Pulmonary artery endothelial cell (primary cell): ENCODE measurements at regions not wholly inside any gene's neighbourhood (a gene's known extent, or its start where the extent isn't known, plus 50 kb on each side); places are given as distances from the start of the nearest gene placed in this dataset.
"Not testable (repeated sequence)": the region's sequence is repeated elsewhere in the genome, so short reads cannot be mapped to it uniquely, and the experiment has no call there.

Source experiments
- DNase-seq: peaks from one replicate; pipeline ENCODE4 v3.0.0-alpha.2; 2011; ENCODE audit warnings: low read depth, low spot score

GRCh38 chr5:108461628-108462367 lies 79.9 kb upstream of the FBXL17 start:
- no peak for DNase-seq

GRCh38 chr5:108459769-108460168 lies 77.9 kb upstream of the FBXL17 start:
- DNase-seq: no peak

- DNase-seq: no peak
Observed at GRCh38 chr5:108451269-108451668, 69.4 kb upstream of the FBXL17 start.

DNA sequence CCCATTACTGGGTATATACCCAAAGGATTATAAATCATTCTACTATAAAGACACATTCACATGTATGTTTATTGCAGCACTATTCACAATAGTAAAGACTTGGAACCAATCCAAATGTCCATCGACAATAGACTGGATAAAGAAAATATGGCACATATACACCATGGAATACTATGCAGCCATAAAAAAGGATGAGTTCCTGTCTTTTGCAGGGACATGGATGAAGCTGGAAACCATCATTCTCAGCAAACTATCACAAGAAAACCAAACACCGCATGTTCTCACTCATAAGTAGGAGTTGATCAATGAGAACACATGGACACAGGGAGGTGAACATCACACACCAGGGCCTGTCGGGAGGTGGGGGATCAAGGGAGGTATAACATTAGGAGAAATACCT lies 62.2 kb upstream of the FBXL17 start:
- not testable (repeated sequence) for DNase-seq

DNA sequence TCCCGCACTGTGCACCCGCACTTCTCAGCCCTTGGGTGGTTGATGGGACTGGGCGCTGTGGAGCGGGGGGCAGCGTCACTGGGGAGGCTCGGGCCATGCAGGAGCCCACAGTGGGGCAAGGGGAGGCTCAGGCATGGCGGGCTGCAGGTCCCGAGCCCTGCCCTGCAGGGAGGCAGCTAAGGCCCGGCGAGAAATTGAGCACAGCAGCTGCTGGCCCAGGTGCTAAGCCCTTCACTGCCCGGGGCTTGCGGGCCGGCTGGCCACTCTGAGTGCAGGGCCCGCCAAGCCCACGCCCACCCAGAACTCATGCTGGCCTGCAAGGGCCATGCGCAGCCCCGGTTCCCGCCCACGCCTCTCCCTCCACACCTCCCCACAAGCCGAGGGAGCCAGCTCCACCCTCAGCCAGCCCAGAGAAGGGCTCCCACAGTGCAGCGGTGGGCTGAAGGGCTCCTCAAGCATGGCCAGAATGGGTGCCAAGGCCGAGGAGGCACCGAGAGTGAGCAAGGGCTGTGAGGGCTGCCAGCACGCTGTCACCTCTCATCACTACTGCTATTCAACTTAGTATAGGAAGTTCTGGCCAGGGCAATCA lies 60.3 kb upstream of the FBXL17 start:
- not testable (repeated sequence) for DNase-seq

DNA sequence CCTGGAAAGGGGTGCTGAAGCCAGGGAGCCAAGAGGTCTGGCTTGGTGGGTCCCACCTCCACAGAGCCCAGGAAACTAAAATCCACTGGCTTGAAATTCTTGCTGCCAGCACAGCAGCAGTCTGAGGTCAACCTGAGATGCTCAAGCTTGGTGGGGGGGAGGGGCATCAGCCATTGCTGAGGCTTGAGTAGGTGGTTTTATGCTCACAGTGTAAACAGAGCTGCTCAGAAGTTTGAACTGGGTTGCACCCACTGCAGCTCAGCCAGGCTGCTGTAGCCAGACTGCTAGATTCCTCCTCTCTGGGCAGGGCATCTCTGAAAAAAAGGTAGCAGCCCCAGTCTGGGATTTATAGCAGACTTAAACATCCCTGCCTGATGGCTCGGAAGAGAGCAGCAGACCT lies 55.5 kb upstream of the FBXL17 start:
- no peak for DNase-seq

GRCh38 chr5:108436696-108437095 lies 54.8 kb upstream of the FBXL17 start:
- no peak for DNase-seq

- no peak for DNase-seq
Observed at GRCh38 chr5:108433600-108433999, 51.7 kb upstream of the FBXL17 start.

DNA sequence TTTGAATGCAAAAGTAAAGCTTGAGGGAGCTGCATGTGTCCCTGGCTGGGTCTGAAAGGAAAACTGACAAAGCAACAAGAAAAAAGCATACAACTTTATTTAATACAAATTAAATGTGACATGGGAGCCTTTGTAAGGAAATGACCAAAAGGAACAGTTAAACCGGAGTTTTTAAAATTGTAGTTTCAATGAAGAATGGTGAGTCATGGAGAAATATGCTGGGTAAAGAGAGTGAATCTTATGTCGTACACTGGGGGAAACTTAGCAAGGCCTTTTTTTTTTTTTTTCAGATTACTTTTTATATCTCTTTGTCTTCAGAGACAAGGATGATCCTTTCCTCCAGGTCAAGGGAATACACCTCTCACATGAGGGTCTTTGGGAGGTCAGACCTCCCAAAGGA lies 50.1 kb upstream of the FBXL17 start:
- no peak for DNase-seq
